Heart right ventricle (tissue), 16 donors: ENCODE measurements at regions not wholly inside any gene's neighbourhood (a gene's known extent, or its start where the extent isn't known, plus 50 kb on each side); places are given as distances from the start of the nearest gene placed in this dataset.

ENCODE experiments used
- ATAC-seq, 8 donors: fragments of 200-7000 bp; cut with Tn5 transposase; one replicate each; pipeline ENCODE4 v1.9.1; 2020; ENCODE audit warnings: mild to moderate bottlenecking in 8 of 8, moderate library complexity in 8 of 8, moderate number of reproducible peaks in 1 of 8
- DNase-seq, 2 donors: peaks; one replicate each; pipeline ENCODE4 v3.0.0-alpha.2; 2020
- H3K27ac ChIP-seq, 10 donors: fragments of 200-600 bp; sonication (generic) in 2 of 10; one replicate each; pipeline versions ENCODE4 v1.5.0 to v1.8.0; 2020 to 2022; ENCODE audit warnings: mild to moderate bottlenecking in 3 of 10
- H3K27me3 ChIP-seq, 7 donors: fragments of 200-600 bp; one replicate each; pipeline ENCODE4 v1.8.0; 2021 to 2022; ENCODE audit warnings: mild to moderate bottlenecking in 2 of 7
- H3K36me3 ChIP-seq, 9 donors: fragments of 200-600 bp; sonication (generic) in 1 of 9; one replicate each; pipeline versions ENCODE4 v1.5.0 to v1.8.0; 2020 to 2022; ENCODE audit warnings: mild to moderate bottlenecking in 2 of 9
- H3K4me1 ChIP-seq, 9 donors: fragments of 200-600 bp; sonication (generic) in 1 of 9; one replicate each; pipeline versions ENCODE4 v1.5.0 to v1.8.0; 2020 to 2022; ENCODE audit warnings: mild to moderate bottlenecking in 4 of 9
- H3K4me3 ChIP-seq, 10 donors: fragments of 200-600 bp; sonication (generic) in 2 of 10; one replicate each; pipeline versions ENCODE4 v1.5.0 to v1.8.0; 2020 to 2022; ENCODE audit warnings: mild to moderate bottlenecking in 7 of 10, moderate library complexity in 2 of 10
- H3K9me3 ChIP-seq, 11 donors: fragments of 200-600 bp in 10 of 11; sonication (generic) in 2 of 11; one replicate each; pipeline versions ENCODE4 v1.5.0 to v1.8.0; 2013 to 2022; ENCODE audit warnings: mild to moderate bottlenecking in 2 of 11, control low read depth in 1 of 11, moderate library complexity in 1 of 11
- CTCF ChIP-seq, 9 donors: fragments of 200-600 bp; sonication (generic) in 2 of 9; IDR thresholded peaks; one replicate each; pipeline versions ENCODE4 v1.5.0 to v1.8.0; 2021 to 2022; ENCODE audit warnings: antibody characterized with exemption in 9 of 9, mild to moderate bottlenecking in 5 of 9, moderate library complexity in 1 of 9
- WGBS, 2 donors: extraction: QIAGEN DNeasy Blood & Tissue Kit; methylation state at CpG; one replicate each; pipeline ENCODE4 v1.1.7; 2013; ENCODE audit warnings: inconsistent platforms in 1 of 2; 5-methylcytosine and 5-hydroxymethylcytosine counted together
- intact Hi-C, 10 donors: fragments of 100-400 bp; cut with DNase I; formaldehyde crosslinking; loops; one replicate each; pipeline versions ENCODE4 v1.11.1 to v1.14.2; 2022
- donor health status: Arrhythmogenic right ventricular cardiomyopathy.
- donor health status: ischemic (EF 13 %, LVEDD 7.1; RV severe dilation, severe dysfunction).
- donor health status: healthy with polysubstance abuse.
- donor health status: DM: no; HTN: yes; CAD: no.
- donor health status: DM: no; HTN: no; CAD: no.
- donor health status: ischemic (EF 25% LVEDD 6.9; RV normal size, moderate dysfunction).
- donor health status: ischemic (EF 25% LVEDD 5.7; RV mildly dilated, moderate dysfunction).
- donor health status: healthy.
- donor health status: DM: yes; HTN: yes; CAD: no.
- donor health status: Ischemic cardiomyopathy.
- donor health status: ischemic (EF 35%, LVEDD 5.7; RV mildly dilated, moderate dysfunction).
- donor health status: nonischemic (EF 11% LVEDD 7.7; RV severe dilation, severe dysfunction).
- donor health status: DM: yes; HTN: yes; CAD: no.
- donor health status: PGD.
- donor health status: ischemic (EF 29% LVEDD 5.4; RV normal size, mild dysfunction).
- donor health status: nonischemic (EF 23%, LVEDD 6.1; RV moderate dilation, normal function).

- H3K27me3 ChIP-seq, result no peaks in the 10 kb centered on the region
- H3K36me3 ChIP-seq, result no peaks in the 10 kb centered on the region
- no peak overlapping the region for H3K4me3 ChIP-seq
- DNase-seq (no peak), ATAC-seq (no peak)
- no peak for TF ChIP-seq CTCF (IDR thresholded peaks at IDR 0.05)
- H3K4me1 ChIP-seq, result peaks cover 2 to 29% (median 17%) of the 10 kb centered on the region in 9 donors
- peak overlapping the region in 9 of 10 donors; percentile 7 to 85 (median 72) for H3K27ac ChIP-seq
- WGBS, 2 donors, result 94% methylated on average over 2 of the region's 2 CpGs
- intact Hi-C loops, result no loop called here
- H3K9me3 ChIP-seq, result peaks cover 0 to 8% (median 0%) of the 10 kb centered on the region in 11 donors
Observed at GRCh38 chr6:43971776-43972126, 155.5 kb downstream of the MRPL14 start.

GRCh38 chr6:43970913-43971775 lies 156.1 kb downstream of the MRPL14 start:
- peak overlapping the region in 4 of 10 donors; percentile 15 to 85 (median 68) for H3K27ac ChIP-seq
- peaks cover 2 to 29% (median 17%) of the 10 kb centered on the region in 9 donors for H3K4me1 ChIP-seq
- H3K36me3 ChIP-seq, result no peaks in the 10 kb centered on the region
- DNase-seq (no peak), ATAC-seq (peak in 2 of 8 donors; percentile 18 to 30)
- H3K4me3 ChIP-seq, result no peak overlapping the region
- 74 to 75% methylated on average over 8 of the region's 8 CpGs for WGBS, 2 donors
- no peaks in the 10 kb centered on the region for H3K27me3 ChIP-seq
- peaks cover 0 to 5% (median 0%) of the 10 kb centered on the region in 11 donors for H3K9me3 ChIP-seq
- intact Hi-C loops, result no loop called here
- TF ChIP-seq CTCF (IDR thresholded peaks at IDR 0.05), result no peak

GRCh38 chr6:43970068-43970912 lies 157.0 kb downstream of the MRPL14 start:
- 63 to 69% methylated on average over 3 of the region's 3 CpGs for WGBS, 2 donors
- DNase-seq (no peak), ATAC-seq (no peak)
- no peaks in the 10 kb centered on the region for H3K9me3 ChIP-seq
- intact Hi-C loops, result no loop called here
- no peaks in the 10 kb centered on the region for H3K36me3 ChIP-seq
- H3K27me3 ChIP-seq, result no peaks in the 10 kb centered on the region
- H3K27ac ChIP-seq, result peak overlapping the region in 1 of 10 donors; percentile 35
- TF ChIP-seq CTCF (IDR thresholded peaks at IDR 0.05), result no peak
- peaks cover 2 to 29% (median 17%) of the 10 kb centered on the region in 9 donors for H3K4me1 ChIP-seq
- no peak overlapping the region for H3K4me3 ChIP-seq

GRCh38 chr6:43969158-43969981 lies 157.9 kb downstream of the MRPL14 start:
- Histone ChIP-seq H3K9me3 (no peaks in the 10 kb centered on the region), H3K27ac (no peak overlapping the region), H3K4me1 (peaks cover 2 to 29% (median 17%) of the 10 kb centered on the region in 9 donors), H3K4me3 (no peak overlapping the region), H3K36me3 (no peaks in the 10 kb centered on the region), H3K27me3 (no peaks in the 10 kb centered on the region)
- WGBS, 2 donors, result 75 to 76% methylated on average over 11 of the region's 11 CpGs
- TF ChIP-seq CTCF (IDR thresholded peaks at IDR 0.05), result no peak
- DNase-seq (no peak), ATAC-seq (no peak)
- intact Hi-C loops, result no loop called here
